HG02973 (cell line): ENCODE measurements at regions not wholly inside any gene's neighbourhood (a gene's known extent, or its start where the extent isn't known, plus 50 kb on each side); places are given as distances from the start of the nearest gene placed in this dataset.

Experiments used
- ATAC-seq: cut with Tn5 transposase; IDR thresholded peaks from one replicate; pipeline ENCODE4 v1.9.1; 2021; ENCODE audit warnings: moderate library complexity; ENCODE audit not compliant: unreplicated experiment

DNA sequence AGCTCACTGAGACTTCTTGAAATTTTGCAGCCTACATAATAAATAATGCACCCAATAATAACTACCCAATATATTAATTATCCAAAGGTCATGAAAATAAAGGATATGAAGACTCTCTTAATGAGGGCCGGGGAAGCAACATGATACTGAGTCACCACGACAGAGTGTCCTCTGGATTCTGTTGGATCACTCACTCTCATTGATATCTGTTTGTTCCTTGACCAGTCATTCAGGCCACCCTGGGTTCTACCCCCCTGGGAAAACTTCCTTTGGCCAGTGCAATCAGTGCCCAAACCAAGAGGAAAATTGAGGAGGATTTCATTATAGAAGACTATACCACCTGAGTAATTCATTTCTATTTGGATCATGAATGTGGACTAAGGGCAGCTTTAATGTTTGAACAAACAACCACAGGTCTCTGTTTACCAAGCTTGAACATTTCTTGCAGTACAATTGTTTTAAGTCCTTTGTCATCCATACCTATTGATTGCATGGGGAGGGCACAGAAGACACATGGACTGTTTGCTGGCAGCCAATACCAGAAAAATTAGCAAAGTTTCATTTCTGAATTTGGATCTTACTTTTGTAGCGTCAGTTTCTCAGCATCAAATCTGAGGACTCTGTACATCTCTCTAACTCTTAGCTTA lies 137.2 kb upstream of the FGGY start:
- no peak for ATAC-seq

DNA sequence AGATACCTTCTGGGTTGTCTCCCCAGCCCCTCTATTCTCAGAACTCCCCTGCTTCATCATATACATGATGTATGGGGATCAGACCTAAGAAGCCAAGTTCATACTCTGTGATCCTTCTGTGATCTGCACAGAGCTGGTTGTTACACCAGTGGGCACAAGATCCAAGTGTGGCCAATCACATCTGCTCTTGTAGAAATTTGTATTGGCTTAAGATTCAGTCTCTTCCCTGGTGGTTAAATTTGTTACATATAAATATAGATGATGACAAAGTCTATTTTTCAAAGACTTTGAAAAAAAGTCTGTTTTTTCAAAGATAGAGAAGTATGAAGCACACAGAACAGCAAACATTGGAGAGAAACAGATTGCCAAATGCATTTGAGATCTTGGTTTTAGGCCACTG lies 135.8 kb upstream of the FGGY start:
- no peak for ATAC-seq

DNA sequence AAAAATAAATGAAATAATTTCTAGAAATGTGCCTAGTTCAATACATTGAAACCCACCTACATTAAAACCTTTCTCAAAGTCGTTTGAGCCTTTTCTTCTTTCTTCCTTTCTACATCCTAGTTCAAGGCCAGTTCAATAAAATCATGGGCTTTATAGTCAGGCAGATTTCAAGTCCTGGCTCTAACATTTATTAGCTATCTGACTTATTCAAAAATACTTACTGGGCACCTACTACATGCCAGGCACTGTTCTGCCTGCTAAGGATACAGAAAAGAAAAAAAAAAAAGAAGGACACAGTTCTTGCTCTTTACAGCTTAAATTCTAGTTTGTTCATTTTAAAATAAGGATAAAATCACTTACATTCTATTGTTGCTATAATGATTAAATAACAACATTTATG lies 134.2 kb upstream of the FGGY start:
- ATAC-seq, result no peak

DNA sequence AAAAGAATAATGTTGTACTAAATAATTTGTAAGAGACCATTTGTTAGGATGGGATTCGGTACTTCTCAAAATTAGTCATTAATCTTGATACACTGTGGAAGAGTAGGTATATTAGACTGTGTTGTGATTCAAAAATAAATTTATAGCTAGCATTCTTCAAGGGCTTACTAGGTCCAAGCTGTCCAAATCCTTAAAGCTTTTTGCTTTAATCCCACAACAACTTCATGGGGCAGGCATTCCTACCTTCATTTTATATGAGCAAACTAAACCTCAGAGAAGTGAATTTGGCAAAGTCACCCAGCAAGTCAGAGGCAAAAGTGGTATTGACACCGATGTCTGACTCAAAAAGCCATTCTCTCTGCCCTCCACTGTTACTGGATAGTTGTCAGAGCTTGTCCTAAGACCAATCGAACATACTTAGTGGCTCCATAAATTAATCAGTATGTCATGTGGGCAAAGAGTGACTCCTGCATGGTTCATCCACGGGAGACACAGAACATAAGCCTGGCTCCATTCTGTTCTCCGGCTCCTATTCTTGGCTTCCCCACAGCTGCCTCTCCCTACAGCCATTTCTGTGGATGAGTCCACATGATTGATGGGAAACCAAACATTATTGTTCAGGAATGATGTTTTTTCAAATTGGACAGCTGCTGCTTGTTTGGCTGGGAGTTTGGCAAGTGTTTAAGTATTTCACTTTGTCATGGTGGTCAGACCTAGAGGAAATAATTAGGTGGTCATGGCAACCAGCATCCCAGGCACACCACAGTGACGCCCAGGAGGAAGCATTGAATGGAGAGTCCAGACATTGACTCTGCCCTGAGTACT lies 133.4 kb upstream of the FGGY start:
- no peak for ATAC-seq

DNA sequence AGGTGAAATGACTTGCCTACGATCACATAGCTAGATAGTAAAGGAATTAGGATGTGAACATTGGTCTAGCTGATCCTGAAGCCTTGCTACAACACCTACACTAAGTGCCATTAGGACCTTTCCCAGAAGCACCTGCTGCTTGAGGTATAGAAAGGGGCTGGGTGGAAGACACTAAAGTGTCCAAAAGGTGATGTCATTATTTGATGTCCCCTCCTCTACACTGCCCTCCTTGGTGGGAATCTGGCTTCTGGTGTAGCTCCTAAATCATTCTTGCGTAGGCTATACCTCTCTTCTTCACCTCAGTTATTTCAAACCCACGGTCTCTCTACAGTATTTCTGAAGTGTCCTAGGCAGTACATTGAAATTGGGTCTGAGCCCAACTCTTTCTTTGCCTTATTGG lies 132.5 kb upstream of the FGGY start:
- ATAC-seq, result no peak

DNA sequence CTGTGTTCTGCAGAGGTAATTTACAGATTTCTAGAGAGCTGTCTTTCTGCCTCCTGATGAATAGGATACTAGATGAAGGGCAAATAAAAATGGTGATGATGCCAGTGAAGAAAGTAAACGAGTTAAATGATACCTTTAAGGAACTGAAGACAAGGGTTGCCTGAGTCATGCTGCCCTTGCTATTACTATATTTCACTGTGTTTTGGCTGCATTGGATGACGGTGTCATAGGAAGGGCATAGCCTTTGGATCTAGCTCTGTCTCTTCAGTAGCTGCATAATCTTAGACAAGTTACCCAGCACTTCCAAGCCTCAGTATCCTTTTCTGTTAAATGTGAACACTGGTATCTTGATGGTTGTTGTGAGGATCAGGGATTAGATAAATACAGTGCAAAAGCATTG lies 131.5 kb upstream of the FGGY start:
- ATAC-seq, result no peak

DNA sequence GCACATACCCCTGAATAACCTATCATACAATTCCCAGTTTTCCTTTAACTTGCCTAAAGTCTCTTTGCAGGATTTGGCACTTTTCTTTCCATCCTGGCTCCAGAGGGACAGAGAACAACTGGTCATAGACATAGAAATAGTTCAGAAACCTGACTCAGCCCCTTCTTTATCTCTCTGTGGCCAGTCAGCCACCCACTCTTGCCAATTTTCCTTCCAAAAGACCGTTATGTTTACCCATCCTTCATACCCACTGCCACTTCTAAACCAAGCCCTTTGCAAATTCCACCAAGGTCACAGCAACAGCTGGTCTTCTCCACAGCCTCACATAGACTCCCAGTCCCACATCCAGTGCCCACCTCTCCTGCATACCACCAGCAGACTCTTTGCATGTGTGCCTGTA lies 127.2 kb upstream of the FGGY start:
- no peak for ATAC-seq

DNA sequence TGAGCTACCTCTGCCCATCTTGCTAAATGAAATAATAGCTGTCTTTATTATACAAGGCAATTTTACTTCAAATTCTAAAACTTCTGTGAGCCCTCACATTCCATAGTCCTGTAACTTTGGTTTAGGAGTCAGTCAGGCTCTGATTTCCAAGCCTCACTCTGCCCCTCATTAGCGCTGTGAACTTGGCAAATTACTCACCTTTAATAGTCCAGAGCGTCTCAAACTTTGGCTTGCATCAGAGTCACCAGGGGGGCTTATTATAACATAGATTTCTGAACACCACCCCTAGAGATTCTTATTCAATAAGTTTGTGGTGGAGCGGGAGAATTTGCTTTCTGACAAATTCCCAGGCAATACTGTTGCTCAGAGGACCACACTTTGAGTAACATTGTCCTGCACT lies 126.2 kb upstream of the FGGY start:
- ATAC-seq, result no peak

DNA sequence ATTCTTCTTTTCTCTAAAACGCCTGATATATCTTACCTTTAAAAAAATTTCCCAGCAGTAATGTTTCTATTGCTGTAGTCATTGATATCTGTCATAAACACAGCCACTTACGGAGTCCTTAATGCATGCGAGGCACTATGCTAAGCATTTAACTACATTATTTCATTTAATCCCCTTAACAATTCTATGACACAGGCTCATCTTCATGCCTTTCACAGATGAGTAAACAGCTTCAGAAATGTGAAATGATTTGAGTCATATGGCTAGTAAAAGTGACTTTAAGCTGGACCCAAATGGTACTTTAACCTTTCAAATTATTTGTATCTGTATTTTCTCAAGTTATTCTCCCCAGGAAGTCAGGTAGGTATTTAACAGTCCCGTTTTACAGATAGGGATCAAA lies 125.1 kb upstream of the FGGY start:
- no peak for ATAC-seq

DNA sequence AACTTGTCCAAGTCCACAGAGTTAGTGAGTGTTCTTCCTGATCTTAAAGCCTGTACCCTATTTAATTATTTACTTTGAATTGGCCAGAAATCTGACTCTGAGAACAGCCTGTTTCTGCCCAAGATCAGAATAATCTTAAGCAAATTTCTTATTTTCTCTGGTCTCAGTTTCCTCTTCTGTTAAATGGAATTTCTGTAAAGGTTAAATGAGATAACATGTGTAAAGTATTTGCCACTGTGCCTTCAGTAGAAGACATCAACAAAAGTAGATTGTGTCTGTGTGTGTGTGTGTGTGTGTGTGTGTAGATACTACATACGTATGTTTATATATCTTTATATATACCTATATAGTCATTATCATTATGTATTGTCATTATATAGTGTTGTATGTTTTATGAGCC lies 124.2 kb upstream of the FGGY start:
- no peak for ATAC-seq

DNA sequence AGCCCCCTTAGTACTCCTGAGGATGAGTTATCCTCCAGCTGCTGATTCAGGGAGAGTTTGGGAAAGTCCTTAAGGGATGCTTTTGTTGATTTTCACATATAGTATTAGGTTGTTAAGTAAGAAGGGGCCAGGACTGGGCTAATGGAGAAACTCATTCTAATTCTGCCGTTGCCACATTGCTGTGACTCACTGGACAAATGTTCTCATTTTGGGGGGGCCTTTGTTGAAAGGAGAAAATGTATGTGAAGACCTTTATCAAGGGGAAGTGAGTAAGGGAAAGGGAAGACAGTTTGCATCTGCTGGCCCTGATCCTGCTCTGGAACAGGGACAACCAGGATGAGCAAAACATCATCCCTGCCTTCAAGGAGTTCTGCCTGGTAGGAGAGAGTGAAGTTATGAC lies 123.2 kb upstream of the FGGY start:
- no peak for ATAC-seq

DNA sequence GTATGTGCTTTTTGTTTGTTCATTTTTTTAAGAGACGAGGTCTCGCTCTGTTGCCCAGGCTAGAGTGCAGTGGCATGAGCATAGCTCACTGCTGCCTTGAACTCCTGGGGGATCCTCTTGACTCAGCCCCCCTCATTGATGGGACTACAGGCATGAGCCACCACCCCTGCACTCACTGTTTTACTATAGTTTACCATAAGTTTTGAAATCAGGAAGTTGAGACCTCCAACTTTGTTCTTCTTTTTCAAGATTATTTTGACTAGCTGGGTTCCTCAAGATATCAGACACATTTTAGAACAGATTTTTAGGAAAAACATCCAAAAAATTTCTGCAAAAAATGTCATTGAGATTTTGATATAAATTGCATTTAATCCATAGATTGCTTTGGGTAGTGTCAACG lies 120.4 kb upstream of the FGGY start:
- ATAC-seq, result no peak

DNA sequence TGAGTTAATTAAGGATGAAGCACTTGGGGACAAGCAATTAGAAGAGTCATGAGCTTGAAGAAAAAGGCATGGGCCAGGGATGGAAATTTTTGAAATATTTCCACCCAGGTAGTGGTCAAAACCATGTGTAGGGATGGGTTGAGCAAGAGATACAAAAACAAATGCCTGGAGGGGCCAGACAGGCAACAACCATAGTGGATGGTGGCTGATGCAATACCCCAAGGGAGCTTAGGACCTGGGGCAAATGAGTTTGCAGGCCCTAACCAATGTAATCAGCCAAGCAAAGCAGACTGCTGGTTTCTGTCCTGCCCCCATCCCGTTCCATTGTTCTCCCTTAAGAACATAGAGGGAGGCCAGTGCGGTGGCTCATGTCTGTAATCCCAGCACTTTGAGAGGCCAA lies 119.1 kb upstream of the FGGY start:
- no peak for ATAC-seq

DNA sequence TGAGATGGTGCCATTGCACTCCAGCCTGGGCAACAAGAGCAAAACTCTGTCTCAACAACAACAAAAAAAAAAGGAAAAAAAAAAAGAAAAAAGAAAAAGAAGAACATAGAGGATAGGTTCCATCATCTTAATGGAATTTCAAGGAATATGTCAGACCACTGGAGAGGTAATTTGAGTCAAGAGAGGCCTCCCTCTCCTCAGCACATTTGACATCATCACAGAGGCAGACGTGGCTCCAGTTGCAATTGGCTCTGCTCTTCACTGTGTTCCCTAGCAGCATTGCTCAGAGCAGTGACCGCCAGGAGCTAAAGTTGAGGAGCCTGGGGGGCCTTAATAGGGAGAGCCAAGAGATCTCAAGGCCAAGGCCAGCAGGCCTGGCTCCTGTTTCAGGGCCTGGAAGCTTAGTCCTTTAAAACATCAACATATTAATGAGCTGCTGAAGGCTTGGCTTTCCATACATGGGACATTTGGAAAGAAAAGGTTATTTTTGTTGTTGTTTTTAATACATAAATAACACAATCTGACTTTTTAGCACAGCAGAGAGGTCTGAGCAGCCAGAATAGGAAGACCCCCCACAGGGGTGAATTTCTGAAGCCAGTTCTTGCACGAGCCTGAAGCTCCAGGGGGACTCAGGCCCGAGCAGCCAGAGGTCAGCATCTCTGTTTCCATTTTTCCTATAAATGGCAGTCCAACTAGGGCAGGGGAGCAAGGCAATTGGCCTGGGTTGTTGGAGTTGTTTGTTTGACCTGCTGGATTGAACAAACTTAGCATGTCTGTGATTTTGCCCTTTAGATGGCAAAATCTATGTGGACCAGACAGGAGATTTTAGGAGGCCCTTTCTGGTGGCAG lies 118.3 kb upstream of the FGGY start:
- no peak for ATAC-seq

DNA sequence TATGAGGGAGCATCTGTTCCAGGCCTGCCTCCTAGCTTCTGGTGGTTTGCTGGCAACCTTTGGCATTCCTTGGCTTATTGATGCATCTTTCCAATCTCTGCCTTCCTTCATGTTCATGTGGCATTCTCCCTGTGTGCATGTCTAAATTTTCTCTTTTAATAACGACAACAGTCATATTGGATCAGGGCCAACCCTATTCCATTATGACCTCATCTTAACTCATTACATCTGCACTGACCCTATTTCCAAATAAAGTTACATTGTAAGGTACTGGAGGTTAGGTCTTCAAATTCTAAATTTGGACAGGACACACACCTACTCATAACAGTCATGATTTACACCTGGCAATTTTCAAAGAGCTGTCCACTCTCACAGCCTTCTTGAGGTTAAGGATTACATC lies 117.2 kb upstream of the FGGY start:
- no peak for ATAC-seq

DNA sequence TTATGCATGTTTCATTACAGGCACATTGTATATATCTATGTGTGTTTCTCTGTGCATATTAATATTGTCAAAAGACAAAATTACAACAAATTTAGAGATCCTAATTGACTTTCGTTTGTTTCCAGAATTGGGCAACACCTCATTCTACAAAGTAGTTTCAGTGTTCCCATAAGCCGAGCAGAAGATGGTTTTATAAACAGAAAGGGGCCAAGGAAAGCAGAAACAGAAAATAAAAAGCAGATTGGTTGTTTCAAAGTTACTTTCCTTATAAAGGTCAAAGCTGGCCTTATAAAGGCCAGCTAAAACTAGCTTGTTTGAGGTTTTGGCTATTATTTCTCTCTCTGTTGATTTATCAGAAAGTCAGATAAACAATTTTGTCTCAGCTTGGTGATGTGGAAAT lies 116.2 kb upstream of the FGGY start:
- no peak for ATAC-seq

DNA sequence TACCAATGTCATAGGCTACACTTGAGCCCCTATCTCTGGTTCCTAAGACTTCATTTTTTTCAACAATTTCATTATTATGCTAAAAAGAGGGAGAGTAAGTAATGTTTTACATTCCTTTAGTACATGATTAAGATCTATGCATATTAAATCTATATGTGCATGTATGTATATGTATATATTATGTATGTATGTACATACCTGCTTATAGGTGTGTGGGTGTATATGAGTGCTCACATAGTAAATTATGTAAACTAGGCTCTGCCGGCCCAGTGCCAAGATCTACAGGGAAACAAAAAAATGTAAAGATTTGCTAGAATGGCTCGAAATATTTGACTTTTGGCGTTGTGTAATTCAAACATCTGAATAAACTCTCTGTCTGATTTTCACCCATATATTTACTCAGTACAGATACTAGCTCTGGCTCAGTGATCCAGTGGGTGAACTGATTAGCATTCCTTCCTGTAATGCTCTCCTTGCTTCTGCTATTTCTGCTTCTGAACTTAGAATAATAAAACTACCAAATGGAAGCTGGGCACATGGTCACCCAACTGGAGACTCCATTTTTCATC lies 113.1 kb upstream of the FGGY start:
- ATAC-seq, result no peak

DNA sequence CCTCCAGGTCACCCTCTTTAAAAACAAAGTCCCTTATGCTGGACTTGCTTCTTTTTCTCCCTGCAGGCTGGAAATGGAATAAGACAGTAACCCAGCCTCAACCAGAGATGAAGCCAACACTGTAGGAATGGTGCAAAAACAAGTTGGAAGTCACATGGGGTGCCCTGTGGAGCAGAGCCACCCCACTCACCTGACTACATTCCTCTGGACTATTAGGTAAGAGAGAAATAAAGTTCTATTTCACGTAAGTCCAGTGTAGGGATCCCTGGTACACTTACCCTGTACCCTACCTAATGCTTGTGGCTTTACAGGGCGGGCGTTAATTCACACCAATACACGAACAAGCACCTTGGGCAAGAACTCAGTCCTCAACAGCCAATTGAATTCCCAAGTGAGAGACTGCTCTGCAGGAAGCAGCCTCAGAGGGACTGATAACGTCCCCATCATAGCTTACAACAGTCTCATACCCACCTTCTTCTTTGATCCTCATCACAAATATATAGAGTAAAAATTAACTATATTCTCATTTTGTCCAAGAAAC lies 112.5 kb upstream of the FGGY start:
- ATAC-seq, result no peak

DNA sequence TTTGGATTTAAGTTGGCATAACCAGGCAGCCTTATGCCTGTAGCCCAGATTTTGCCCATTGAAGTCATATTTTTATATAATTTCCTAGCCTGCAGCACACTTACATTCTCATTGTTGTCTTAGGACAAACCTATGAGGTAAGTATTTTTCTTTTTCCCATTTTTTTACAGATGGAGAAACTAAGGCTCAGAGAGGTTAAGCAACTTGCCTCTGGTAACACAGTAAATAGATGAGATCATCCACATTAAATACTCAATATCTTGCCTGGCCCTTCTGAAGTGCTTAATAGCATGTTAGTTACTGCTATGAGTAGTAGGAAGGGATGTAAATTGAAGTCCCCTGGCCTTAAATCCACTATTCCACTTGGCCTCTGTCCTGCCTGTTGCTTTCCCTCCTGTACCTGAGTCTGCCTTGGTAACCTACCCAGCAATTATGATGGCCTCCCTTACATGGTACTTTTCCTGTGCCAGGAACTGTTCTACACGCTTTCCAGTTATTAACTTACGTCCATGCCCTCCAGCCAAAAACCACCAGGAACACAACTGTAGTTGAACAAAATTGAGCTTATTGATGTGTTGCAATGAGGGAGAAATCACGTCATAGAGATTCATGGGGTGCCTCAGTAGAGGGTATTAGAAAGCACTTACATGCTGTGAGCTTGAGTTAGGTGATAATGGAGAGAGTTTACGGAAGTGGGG lies 111.6 kb upstream of the FGGY start:
- ATAC-seq, result no peak

DNA sequence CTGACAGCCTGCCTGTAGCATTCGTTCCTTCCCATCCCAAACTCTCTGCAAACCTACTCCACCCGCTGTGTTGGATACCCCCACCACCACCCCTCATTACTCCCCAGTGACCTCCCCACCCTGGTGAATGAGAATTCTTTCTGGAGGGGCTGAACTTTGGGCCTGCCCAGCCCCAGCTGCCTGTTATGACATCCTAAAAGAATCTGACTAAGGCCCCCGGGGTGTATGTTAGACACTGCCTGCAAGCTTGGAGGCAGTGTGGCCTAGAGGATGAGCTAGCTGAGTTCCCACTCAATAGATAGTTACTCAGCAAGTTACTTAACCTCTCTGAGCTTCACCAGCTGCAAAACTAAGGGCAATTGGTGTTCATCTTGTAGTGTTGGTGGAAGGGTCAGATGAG lies 110.2 kb upstream of the FGGY start:
- no peak for ATAC-seq
